ENCODE measurements at regions not wholly inside any gene's neighbourhood (a gene's known extent, or its start where the extent isn't known, plus 50 kb on each side); places are given as distances from the start of the nearest gene placed in this dataset.

GRCh38 chr11:81470446-81470845 lies 1263.2 kb downstream of the FAM181B start:
- DNase-seq (ENCODE audit: low spot score, unreplicated experiment): no peak
- H3K27me3 Mint-ChIP-seq: no peaks in the 10 kb centered on the region
- H3K4me1 Mint-ChIP-seq (ENCODE audit: low read depth): peaks cover 7% of the 10 kb centered on the region
- no peak for TF ChIP-seq CTCF (IDR thresholded peaks at IDR 0.05; ENCODE audit: unreplicated experiment)
- no peaks in the 10 kb centered on the region for H3K9me3 Mint-ChIP-seq (ENCODE audit: low read depth)
- H3K4me3 Mint-ChIP-seq (ENCODE audit: low read depth): no peak overlapping the region
- H3K27ac Mint-ChIP-seq: no peak overlapping the region
- H3K36me3 Mint-ChIP-seq (ENCODE audit: insufficient read depth): no peaks in the 10 kb centered on the region

GRCh38 chr11:81459766-81460306 lies 1273.8 kb downstream of the FAM181B start:
- no peaks in the 10 kb centered on the region for H3K9me3 Mint-ChIP-seq (ENCODE audit: low read depth)
- no peak for DNase-seq (ENCODE audit: low spot score, unreplicated experiment)
- no peaks in the 10 kb centered on the region for H3K36me3 Mint-ChIP-seq (ENCODE audit: insufficient read depth)
- no peak for TF ChIP-seq CTCF (IDR thresholded peaks at IDR 0.05; ENCODE audit: unreplicated experiment)
- no peaks in the 10 kb centered on the region for H3K4me1 Mint-ChIP-seq (ENCODE audit: low read depth)
- no peak overlapping the region for H3K27ac Mint-ChIP-seq
- no peak overlapping the region for H3K4me3 Mint-ChIP-seq (ENCODE audit: low read depth)
- no peaks in the 10 kb centered on the region for H3K27me3 Mint-ChIP-seq

- H3K4me3 Mint-ChIP-seq (ENCODE audit: low read depth): no peak overlapping the region
- H3K27me3 Mint-ChIP-seq: no peaks in the 10 kb centered on the region
- peaks cover 1% of the 10 kb centered on the region for H3K4me1 Mint-ChIP-seq (ENCODE audit: low read depth)
- no peaks in the 10 kb centered on the region for H3K9me3 Mint-ChIP-seq (ENCODE audit: low read depth)
- no peak for TF ChIP-seq CTCF (IDR thresholded peaks at IDR 0.05; ENCODE audit: unreplicated experiment)
- DNase-seq (ENCODE audit: low spot score, unreplicated experiment): no peak
- no peak overlapping the region for H3K27ac Mint-ChIP-seq
- no peaks in the 10 kb centered on the region for H3K36me3 Mint-ChIP-seq (ENCODE audit: insufficient read depth)
Observed at GRCh38 chr11:81449588-81450156, 1284.0 kb downstream of the FAM181B start.

GRCh38 chr11:81444297-81444696 lies 1289.4 kb downstream of the FAM181B start:
- DNase-seq (ENCODE audit: low spot score, unreplicated experiment): no peak
- Mint-ChIP-seq H3K9me3 (ENCODE audit: low read depth) (peaks cover 10% of the 10 kb centered on the region), H3K36me3 (ENCODE audit: insufficient read depth) (no peaks in the 10 kb centered on the region), H3K4me1 (ENCODE audit: low read depth) (no peaks in the 10 kb centered on the region), H3K4me3 (ENCODE audit: low read depth) (no peak overlapping the region), H3K27ac (no peak overlapping the region), H3K27me3 (no peaks in the 10 kb centered on the region)
- peak; percentile 42 for TF ChIP-seq CTCF (IDR thresholded peaks at IDR 0.05; ENCODE audit: unreplicated experiment)

- no peak overlapping the region for H3K27ac Mint-ChIP-seq
- H3K27me3 Mint-ChIP-seq: no peaks in the 10 kb centered on the region
- no peaks in the 10 kb centered on the region for H3K4me1 Mint-ChIP-seq (ENCODE audit: low read depth)
- H3K9me3 Mint-ChIP-seq (ENCODE audit: low read depth): peaks cover 4% of the 10 kb centered on the region
- no peak for DNase-seq (ENCODE audit: low spot score, unreplicated experiment)
- TF ChIP-seq CTCF (IDR thresholded peaks at IDR 0.05; ENCODE audit: unreplicated experiment): no peak
- no peaks in the 10 kb centered on the region for H3K36me3 Mint-ChIP-seq (ENCODE audit: insufficient read depth)
- H3K4me3 Mint-ChIP-seq (ENCODE audit: low read depth): no peak overlapping the region
Observed at GRCh38 chr11:81432333-81432732, 1301.3 kb downstream of the FAM181B start.

Data from progenitor cell of endocrine pancreas (in vitro differentiated cells).